SU-DHL-6 (cell line): ENCODE measurements at regions not wholly inside any gene's neighbourhood (a gene's known extent, or its start where the extent isn't known, plus 50 kb on each side); places are given as distances from the start of the nearest gene placed in this dataset.

ENCODE experiments used
- CTCF ChIP-seq: fragments of 200-600 bp; sonication (generic); IDR thresholded peaks from one replicate; pipeline ENCODE4 v1.5.1; 2017; ENCODE audit warnings: antibody characterized with exemption, mild to moderate bottlenecking, low read length, moderate library complexity; ENCODE audit not compliant: insufficient read depth, poor library complexity, severe bottlenecking
- EZH2phosphoT487 ChIP-seq: fragments of 200-600 bp; sonication (generic), shearing (Covaris generic); conservative IDR thresholded peaks from 2 replicates; pipeline ENCODE4 v1.6.1; 2018; ENCODE audit warnings: mild to moderate bottlenecking, antibody characterized with exemption, low read length, moderate library complexity, mixed read lengths

- TF ChIP-seq CTCF (no peak), EZH2phosphoT487 (no peak)
These were observed 580.6 kb downstream of the TRIML1 start for GRCh38 chr4:188719794-188720193.
